ENCODE measurements at regions not wholly inside any gene's neighbourhood (a gene's known extent, or its start where the extent isn't known, plus 50 kb on each side); places are given as distances from the start of the nearest gene placed in this dataset.

GRCh38 chr22:47283616-47284270, 521.3 kb downstream of the TBC1D22A start:
- Histone ChIP-seq H3K4me1 (ENCODE audit: insufficient read depth) (no peaks in the 10 kb centered on the region), H3K27ac (no peak overlapping the region), H3K9me3 (no peaks in the 10 kb centered on the region), H3K27me3 (no peaks in the 10 kb centered on the region), H3K36me3 (no peaks in the 10 kb centered on the region), H3K4me3 (no peak overlapping the region)
- 81 to 91% (median 86%) methylated on average over 17 of the region's 17 CpGs for WGBS, 3 donors
- intact Hi-C loops (cut with DNase I): no loop called here
- TF ChIP-seq EP300 (IDR thresholded peaks at IDR 0.05) (no peak), CTCF (IDR thresholded peaks at IDR 0.05) (no peak), POLR2A (IDR thresholded peaks at IDR 0.05) (no peak)
- no peak for DNase-seq

- Histone ChIP-seq H3K36me3 (no peaks in the 10 kb centered on the region), H3K4me1 (ENCODE audit: insufficient read depth) (no peaks in the 10 kb centered on the region), H3K27me3 (no peaks in the 10 kb centered on the region), H3K9me3 (no peaks in the 10 kb centered on the region), H3K4me3 (no peak overlapping the region), H3K27ac (no peak overlapping the region)
- no peak for DNase-seq
- intact Hi-C loops (cut with DNase I): no loop called here
- TF ChIP-seq EP300 (IDR thresholded peaks at IDR 0.05) (no peak), POLR2A (IDR thresholded peaks at IDR 0.05) (no peak), CTCF (IDR thresholded peaks at IDR 0.05) (no peak)
- WGBS, 3 donors: 80 to 89% (median 83%) methylated on average over 8 of the region's 8 CpGs
These were observed 520.4 kb downstream of the TBC1D22A start for GRCh38 chr22:47282851-47283250.

- Histone ChIP-seq H3K36me3 (no peaks in the 10 kb centered on the region), H3K9me3 (no peaks in the 10 kb centered on the region), H3K4me1 (ENCODE audit: insufficient read depth) (no peaks in the 10 kb centered on the region), H3K4me3 (no peak overlapping the region), H3K27ac (no peak overlapping the region), H3K27me3 (no peaks in the 10 kb centered on the region)
- 86 to 89% (median 89%) methylated on average over 10 of the region's 10 CpGs for WGBS, 3 donors
- intact Hi-C loops (cut with DNase I): no loop called here
- TF ChIP-seq CTCF (IDR thresholded peaks at IDR 0.05): no peak
- TF ChIP-seq POLR2A (IDR thresholded peaks at IDR 0.05): no peak
- no peak for TF ChIP-seq EP300 (IDR thresholded peaks at IDR 0.05)
- no peak for DNase-seq
These were observed 519.9 kb downstream of the TBC1D22A start for GRCh38 chr22:47282366-47282765.

GRCh38 chr22:47281126-47282106, 519.0 kb downstream of the TBC1D22A start:
- H3K4me1 ChIP-seq (ENCODE audit: insufficient read depth): no peaks in the 10 kb centered on the region
- DNase-seq: no peak
- H3K36me3 ChIP-seq: no peaks in the 10 kb centered on the region
- H3K4me3 ChIP-seq: no peak overlapping the region
- intact Hi-C loops (cut with DNase I): no loop called here
- H3K27ac ChIP-seq: no peak overlapping the region
- H3K9me3 ChIP-seq: no peaks in the 10 kb centered on the region
- no peaks in the 10 kb centered on the region for H3K27me3 ChIP-seq
- 81 to 89% (median 87%) methylated on average over 20 of the region's 20 CpGs for WGBS, 3 donors
- TF ChIP-seq POLR2A (IDR thresholded peaks at IDR 0.05): no peak
- TF ChIP-seq EP300 (IDR thresholded peaks at IDR 0.05): no peak
- TF ChIP-seq CTCF (IDR thresholded peaks at IDR 0.05): no peak
